ENCODE measurements at regions not wholly inside any gene's neighbourhood (a gene's known extent, or its start where the extent isn't known, plus 50 kb on each side); places are given as distances from the start of the nearest gene placed in this dataset.

GRCh38 chr3:59313365-59313764, 263.5 kb upstream of the CFAP20DC start:
- peak; percentile 22 to 67 for ATAC-seq (ENCODE audit: low FRiP score in 2 of 2)
- Histone ChIP-seq H3K4me3 (no peak overlapping the region), H3K27ac (no peak overlapping the region), H3K4me1 (no peaks in the 10 kb centered on the region), H3K9me3 (no peaks in the 10 kb centered on the region), H3K27me3 (no peaks in the 10 kb centered on the region), H3K36me3 (no peaks in the 10 kb centered on the region)
- WGBS, 2 donors, result 55 to 57% methylated on average over 2 of the region's 2 CpGs
- peak; percentile 22 to 45 for DNase-seq
- TF ChIP-seq POLR2A (IDR thresholded peaks at IDR 0.05), result no peak
- peak in 4 of 6 experiments; percentile 34 to 52 (median 49) for TF ChIP-seq CTCF (IDR thresholded peaks at IDR 0.05)

GRCh38 chr3:59311231-59311630, 261.4 kb upstream of the CFAP20DC start:
- no peak for TF ChIP-seq POLR2A (IDR thresholded peaks at IDR 0.05)
- no peak for TF ChIP-seq EP300 (IDR thresholded peaks at IDR 0.05)
- no peak for TF ChIP-seq POLR2AphosphoS5 (IDR thresholded peaks at IDR 0.05)
- TF ChIP-seq CTCF (IDR thresholded peaks at IDR 0.05), result no peak
- H3K27me3 ChIP-seq, result no peaks in the 10 kb centered on the region
- no peaks in the 10 kb centered on the region for H3K9me3 ChIP-seq
- H3K4me3 ChIP-seq, result no peak overlapping the region
- H3K36me3 ChIP-seq, result no peaks in the 10 kb centered on the region
- no peak overlapping the region for H3K27ac ChIP-seq
- no peaks in the 10 kb centered on the region for H3K4me1 ChIP-seq
- no peak for DNase-seq
- ATAC-seq (ENCODE audit: low FRiP score in 2 of 2), result no peak
- 82 to 87% methylated on average over 3 of the region's 3 CpGs for WGBS, 2 donors

GRCh38 chr3:59310736-59311135, 260.9 kb upstream of the CFAP20DC start:
- WGBS, 2 donors, result 86 to 90% methylated on average over 2 of the region's 2 CpGs
- TF ChIP-seq POLR2AphosphoS5 (IDR thresholded peaks at IDR 0.05) (no peak), CTCF (IDR thresholded peaks at IDR 0.05) (no peak), POLR2A (IDR thresholded peaks at IDR 0.05) (no peak), EP300 (IDR thresholded peaks at IDR 0.05) (no peak)
- Histone ChIP-seq H3K27me3 (no peaks in the 10 kb centered on the region), H3K9me3 (no peaks in the 10 kb centered on the region), H3K27ac (no peak overlapping the region), H3K4me3 (no peak overlapping the region), H3K36me3 (no peaks in the 10 kb centered on the region), H3K4me1 (no peaks in the 10 kb centered on the region)
- no peak for ATAC-seq (ENCODE audit: low FRiP score in 2 of 2)
- no peak for DNase-seq

GRCh38 chr3:59308684-59309083, 258.9 kb upstream of the CFAP20DC start:
- no peak overlapping the region for H3K27ac ChIP-seq
- ATAC-seq (ENCODE audit: low FRiP score in 2 of 2), result no peak

More at GRCh38 chr3:59308684-59309083, 258.9 kb upstream of the CFAP20DC start:
- 78 to 89% methylated on average over 4 of the region's 4 CpGs for WGBS, 2 donors
- Histone ChIP-seq H3K4me1 (no peaks in the 10 kb centered on the region), H3K9me3 (no peaks in the 10 kb centered on the region), H3K4me3 (no peak overlapping the region), H3K36me3 (no peaks in the 10 kb centered on the region), H3K27me3 (no peaks in the 10 kb centered on the region)
- DNase-seq, result no peak
- no peak for TF ChIP-seq POLR2A (IDR thresholded peaks at IDR 0.05)
- no peak for TF ChIP-seq CTCF (IDR thresholded peaks at IDR 0.05)
- no peak for TF ChIP-seq POLR2AphosphoS5 (IDR thresholded peaks at IDR 0.05)
- TF ChIP-seq EP300 (IDR thresholded peaks at IDR 0.05), result no peak
